Mesendoderm (in vitro differentiated cells): ENCODE measurements at regions not wholly inside any gene's neighbourhood (a gene's known extent, or its start where the extent isn't known, plus 50 kb on each side); places are given as distances from the start of the nearest gene placed in this dataset.

Experiments used
- DNase-seq: peaks from one replicate; pipeline ENCODE4 v3.0.0; 2013
- H2AK5ac ChIP-seq: 2 replicates; pipeline ENCODE4 v1.6.1; 2013; ENCODE audit warnings: low read length, inconsistent platforms
- H2BK120ac ChIP-seq: 2 replicates; pipeline ENCODE4 v1.6.1; 2013; ENCODE audit warnings: low read depth, mild to moderate bottlenecking, low read length, moderate library complexity, mixed read lengths
- H2BK15ac ChIP-seq: replicated peaks from 2 replicates; pipeline ENCODE4 v1.6.1; 2013; ENCODE audit warnings: low read depth, mild to moderate bottlenecking, moderate library complexity
- H2BK5ac ChIP-seq: 2 replicates; pipeline ENCODE4 v1.6.1; 2013; ENCODE audit warnings: low read length, inconsistent platforms
- H3K18ac ChIP-seq: 2 replicates; pipeline ENCODE4 v1.6.1; 2013; ENCODE audit warnings: mild to moderate bottlenecking, low read length, mixed read lengths
- H3K23ac ChIP-seq: one replicate; pipeline ENCODE4 v1.6.1; 2013; ENCODE audit warnings: low read length
- H3K27ac ChIP-seq: 2 replicates; pipeline ENCODE4 v1.5.1; 2013; ENCODE audit warnings: low read depth, mild to moderate bottlenecking, inconsistent platforms, low read length, moderate library complexity
- H3K27me3 ChIP-seq: 2 replicates; pipeline ENCODE4 v1.6.1; 2013; ENCODE audit warnings: low read length, control low read depth, mild to moderate bottlenecking, inconsistent platforms; ENCODE audit not compliant: insufficient read depth, poor library complexity
- H3K36me3 ChIP-seq: 2 replicates; pipeline ENCODE4 v1.6.1; 2013; ENCODE audit warnings: low read length, inconsistent platforms; ENCODE audit not compliant: control insufficient read depth, insufficient read depth
- H3K4ac ChIP-seq: one replicate; pipeline ENCODE4 v1.6.1; 2013; ENCODE audit warnings: low read depth, mild to moderate bottlenecking, low read length, moderate library complexity
- H3K4me1 ChIP-seq: 2 replicates; pipeline ENCODE4 v1.6.1; 2013; ENCODE audit warnings: low read depth, low read length, inconsistent platforms; ENCODE audit not compliant: control insufficient read depth
- H3K4me2 ChIP-seq: 2 replicates; pipeline ENCODE4 v1.6.1; 2013; ENCODE audit warnings: low read length
- H3K4me3 ChIP-seq: 2 replicates; pipeline ENCODE4 v1.5.1; 2013; ENCODE audit warnings: mild to moderate bottlenecking, low read length
- H3K56ac ChIP-seq: one replicate; pipeline ENCODE4 v1.6.1; 2013; ENCODE audit warnings: low read length
- H3K79me1 ChIP-seq: 2 replicates; pipeline ENCODE4 v1.6.1; 2013; ENCODE audit warnings: low read length, inconsistent platforms
- H3K79me2 ChIP-seq: 2 replicates; pipeline ENCODE4 v1.6.1; 2013; ENCODE audit warnings: mild to moderate bottlenecking, low read length; ENCODE audit not compliant: control insufficient read depth, insufficient read depth
- H3K9ac ChIP-seq: 2 replicates; pipeline ENCODE4 v1.6.1; 2013; ENCODE audit warnings: low read length, inconsistent platforms
- H4K5ac ChIP-seq: one replicate; pipeline ENCODE4 v1.6.1; 2013; ENCODE audit warnings: low read length
- H4K8ac ChIP-seq: one replicate; pipeline ENCODE4 v1.6.1; 2013; ENCODE audit warnings: low read depth, mild to moderate bottlenecking, control low read depth, low read length, moderate library complexity
- WGBS: extraction: QIAGEN DNeasy Blood & Tissue Kit; methylation state at CpG from one replicate; pipeline ENCODE4 v1.1.7; 2013; ENCODE audit warnings: low lambda C conversion rate, missing lambda C conversion rate; ENCODE audit not compliant: insufficient coverage; ENCODE audit errors: extremely low coverage; 5-methylcytosine and 5-hydroxymethylcytosine counted together

GRCh38 chr2:47653902-47654789 lies 83.4 kb upstream of the KCNK12 start:
- no CpG with 5 or more reads among the region's 20 CpGs for WGBS
- H3K18ac ChIP-seq, result no peak overlapping the region

GRCh38 chr2:47653036-47653435 lies 82.3 kb upstream of the KCNK12 start:
- Histone ChIP-seq H3K79me2 (no peaks in the 10 kb centered on the region), H4K8ac (no peak overlapping the region), H3K27ac (no peak overlapping the region), H3K56ac (no peak overlapping the region), H2AK5ac (no peak overlapping the region), H3K36me3 (no peaks in the 10 kb centered on the region), H3K4ac (no peak overlapping the region), H3K79me1 (no peaks in the 10 kb centered on the region), H2BK15ac (no peak overlapping the region), H3K4me2 (no peak overlapping the region), H3K23ac (no peak overlapping the region), H3K9ac (no peak overlapping the region), H3K18ac (no peak overlapping the region), H4K5ac (no peak overlapping the region), H2BK120ac (no peak overlapping the region), H3K27me3 (no peaks in the 10 kb centered on the region), H3K4me3 (no peak overlapping the region), H3K4me1 (peaks cover 8% of the 10 kb centered on the region), H2BK5ac (no peak overlapping the region)
- no CpG with 5 or more reads among the region's 6 CpGs for WGBS
- no peak for DNase-seq

More at GRCh38 chr2:47653902-47654789, 83.4 kb upstream of the KCNK12 start:
- Histone ChIP-seq H3K27ac (no peak overlapping the region), H3K4me3 (no peak overlapping the region), H3K56ac (peak overlapping the region; percentile 53), H3K4ac (no peak overlapping the region), H3K79me2 (no peaks in the 10 kb centered on the region), H2BK15ac (no peak overlapping the region), H4K8ac (no peak overlapping the region), H3K36me3 (no peaks in the 10 kb centered on the region), H4K5ac (no peak overlapping the region), H3K23ac (no peak overlapping the region), H2BK5ac (no peak overlapping the region), H3K9ac (no peak overlapping the region), H2AK5ac (no peak overlapping the region), H3K79me1 (no peaks in the 10 kb centered on the region), H3K4me2 (no peak overlapping the region), H2BK120ac (no peak overlapping the region), H3K4me1 (peaks cover 8% of the 10 kb centered on the region), H3K27me3 (no peaks in the 10 kb centered on the region)
- peak; percentile 59 for DNase-seq

- Histone ChIP-seq H3K4me2 (no peak overlapping the region), H3K36me3 (no peaks in the 10 kb centered on the region), H2BK5ac (no peak overlapping the region), H4K8ac (no peak overlapping the region), H3K23ac (no peak overlapping the region), H3K9ac (no peak overlapping the region), H2AK5ac (no peak overlapping the region), H3K56ac (no peak overlapping the region), H3K79me1 (no peaks in the 10 kb centered on the region), H3K27me3 (no peaks in the 10 kb centered on the region), H4K5ac (no peak overlapping the region), H3K27ac (no peak overlapping the region), H2BK15ac (no peak overlapping the region), H3K79me2 (no peaks in the 10 kb centered on the region), H3K4me3 (no peak overlapping the region), H2BK120ac (no peak overlapping the region), H3K18ac (no peak overlapping the region), H3K4ac (no peak overlapping the region), H3K4me1 (peaks cover 8% of the 10 kb centered on the region)
- WGBS, result no CpG with 5 or more reads among the region's 10 CpGs
- DNase-seq, result no peak
Observed at GRCh38 chr2:47652061-47652690, 81.4 kb upstream of the KCNK12 start.

- no peak overlapping the region for H2BK5ac ChIP-seq
- H3K23ac ChIP-seq, result no peak overlapping the region
- no peak overlapping the region for H3K9ac ChIP-seq
- no peak overlapping the region for H3K18ac ChIP-seq
- no peak overlapping the region for H3K4ac ChIP-seq
- H3K27ac ChIP-seq, result no peak overlapping the region
- no peak overlapping the region for H4K5ac ChIP-seq
- H3K36me3 ChIP-seq, result no peaks in the 10 kb centered on the region
- H2BK120ac ChIP-seq, result no peak overlapping the region
- no peaks in the 10 kb centered on the region for H3K79me2 ChIP-seq
- DNase-seq, result no peak
- H3K79me1 ChIP-seq, result no peaks in the 10 kb centered on the region
- no peak overlapping the region for H3K4me2 ChIP-seq
- no peak overlapping the region for H3K4me3 ChIP-seq
- peaks cover 8% of the 10 kb centered on the region for H3K4me1 ChIP-seq
- WGBS, result no CpG with 5 or more reads among the region's 5 CpGs
- H3K27me3 ChIP-seq, result no peaks in the 10 kb centered on the region
- H4K8ac ChIP-seq, result no peak overlapping the region
- no peak overlapping the region for H3K56ac ChIP-seq
- H2AK5ac ChIP-seq, result no peak overlapping the region
- H2BK15ac ChIP-seq, result no peak overlapping the region
Observed at GRCh38 chr2:47651296-47651695, 80.5 kb upstream of the KCNK12 start.

- H2BK15ac ChIP-seq, result no peak overlapping the region
Observed at GRCh38 chr2:47650001-47650535, 79.3 kb upstream of the KCNK12 start.

More at GRCh38 chr2:47650001-47650535, 79.3 kb upstream of the KCNK12 start:
- no peak overlapping the region for H3K9ac ChIP-seq
- no CpG with 5 or more reads among the region's 9 CpGs for WGBS
- no peak overlapping the region for H3K23ac ChIP-seq
- no peaks in the 10 kb centered on the region for H3K36me3 ChIP-seq
- no peak overlapping the region for H2BK5ac ChIP-seq
- no peak overlapping the region for H3K56ac ChIP-seq
- no peak overlapping the region for H3K18ac ChIP-seq
- no peak overlapping the region for H2BK120ac ChIP-seq
- no peak overlapping the region for H4K8ac ChIP-seq
- H3K79me1 ChIP-seq, result no peaks in the 10 kb centered on the region
- no peaks in the 10 kb centered on the region for H3K79me2 ChIP-seq
- H3K4me2 ChIP-seq, result no peak overlapping the region
- H3K4ac ChIP-seq, result no peak overlapping the region
- peaks cover under 1% of the 10 kb centered on the region for H3K4me1 ChIP-seq
- no peak overlapping the region for H4K5ac ChIP-seq
- no peak overlapping the region for H3K4me3 ChIP-seq
- no peak overlapping the region for H3K27ac ChIP-seq
- no peaks in the 10 kb centered on the region for H3K27me3 ChIP-seq
- no peak overlapping the region for H2AK5ac ChIP-seq
- DNase-seq, result no peak
